ENCODE measurements at regions not wholly inside any gene's neighbourhood (a gene's known extent, or its start where the extent isn't known, plus 50 kb on each side); places are given as distances from the start of the nearest gene placed in this dataset.

- Histone ChIP-seq H4K8ac (ENCODE audit: extremely low read depth, insufficient read depth, low read length) (no peak overlapping the region), H2AFZ (ENCODE audit: low read length) (no peak overlapping the region), H2BK20ac (ENCODE audit: low read length) (no peak overlapping the region), H3K79me1 (ENCODE audit: low read depth, low read length) (no peaks in the 10 kb centered on the region), H3K56ac (replicated peaks; ENCODE audit: insufficient read length, low read depth, low read length) (no peak overlapping the region), H4K20me1 (replicated peaks in 1 of 2; ENCODE audit: control insufficient read depth in 1 of 2, insufficient read depth in 2 of 2, low read length in 2 of 2) (no peaks in the 10 kb centered on the region), H3K9ac (replicated peaks in 1 of 4; ENCODE audit: extremely low read depth in 1 of 4, low read depth in 3 of 4, low read length in 3 of 4) (no peak overlapping the region), H4K5ac (ENCODE audit: insufficient read length, low read depth, low read length) (no peak overlapping the region), H3K4me3 (ENCODE audit: extremely low read depth in 1 of 4, insufficient read depth in 2 of 4, low read depth in 3 of 4, low read length in 4 of 4) (no peak overlapping the region), H3K18ac (ENCODE audit: extremely low read depth, low read length) (no peak overlapping the region), H2BK12ac (ENCODE audit: low read depth, low read length) (no peak overlapping the region), H2BK120ac (replicated peaks; ENCODE audit: low read depth, low read length) (no peak overlapping the region), H3K27ac (ENCODE audit: low read depth, low read length) (no peak overlapping the region), H3K4me2 (ENCODE audit: insufficient read depth in 1 of 2, low read depth in 2 of 2, low read length in 2 of 2) (no peak overlapping the region), H3K9me3 (ENCODE audit: insufficient read depth in 2 of 2, low read depth in 1 of 2, low read length in 1 of 2) (no peaks in the 10 kb centered on the region), H2BK5ac (ENCODE audit: low read depth, low read length) (no peak overlapping the region), H3K36me3 (ENCODE audit: control insufficient read depth in 2 of 4, insufficient read depth in 4 of 4, low read length in 3 of 4) (no peaks in the 10 kb centered on the region), H3K23me2 (ENCODE audit: low read depth, low read length) (no peaks in the 10 kb centered on the region; the same call in 1 of the 2 replicates), H4K91ac (replicated peaks; ENCODE audit: insufficient read length, low read length) (no peak overlapping the region), H3K23ac (ENCODE audit: insufficient read length) (no peak overlapping the region), H3K14ac (ENCODE audit: insufficient read length) (no peak overlapping the region), H3K4me1 (replicated peaks in 1 of 4; ENCODE audit: control insufficient read depth in 3 of 4, insufficient read depth in 4 of 4, low read length in 3 of 4) (no peaks in the 10 kb centered on the region), H2AK5ac (ENCODE audit: low read depth, low read length) (no peak overlapping the region), H3K27me3 (replicated peaks in 1 of 4; ENCODE audit: control insufficient read depth in 3 of 4, extremely low read depth in 1 of 4, insufficient read depth in 3 of 4, low read length in 3 of 4) (no peaks in the 10 kb centered on the region), H2BK15ac (ENCODE audit: low read length) (no peak overlapping the region), H3K79me2 (ENCODE audit: control insufficient read depth in 1 of 2, insufficient read depth in 2 of 2, low read length in 2 of 2) (no peaks in the 10 kb centered on the region), H3K4ac (replicated peaks; ENCODE audit: insufficient read length, low read depth, low read length) (no peak overlapping the region)
- 91% methylated on average over 3 of the region's 3 CpGs; no CpG with 5 or more reads in 1 of the 2 experiments for WGBS, 2 experiments (ENCODE audit: extremely low coverage in 1 of 2, insufficient coverage in 1 of 2, insufficient read length in 1 of 2, insufficient replicate concordance in 2 of 2, low coverage in 1 of 2, low lambda C conversion rate in 2 of 2, missing lambda C conversion rate in 1 of 2)
- FAIRE-seq = no peak
- POLR2A ChIA-PET (ENCODE audit: partially characterized antibody) = no interaction called here
- DNase-seq (ENCODE audit: low read depth in 1 of 2, low spot score in 2 of 2) = no peak
- CTCF ChIA-PET (ENCODE audit: partially characterized antibody) = interaction anchor here (1.2 to 1.3 kb wide), 2 partner anchors 12 to 82 kb away, joined by 3 read pairs; partner anchors contain the start of gene ADRA2A
- TF ChIP-seq HDAC6 (IDR thresholded peaks at IDR 0.05; ENCODE audit: low read depth, low read length) = no peak
- TF ChIP-seq KDM1A (IDR thresholded peaks at IDR 0.05; ENCODE audit: borderline replicate concordance, low read length) = no peak
- TF ChIP-seq BACH1 (IDR thresholded peaks at IDR 0.05; ENCODE audit: low read length) = no peak
- no peak for TF ChIP-seq PHF8 (conservative IDR thresholded peaks at IDR 0.05; ENCODE audit: low read depth, low read length)
- TF ChIP-seq ZNF274 (IDR thresholded peaks at IDR 0.05; ENCODE audit: borderline replicate concordance, extremely low read depth, low read length) = no peak
- TF ChIP-seq RFX5 (IDR thresholded peaks at IDR 0.05; ENCODE audit: borderline replicate concordance, low read depth, low read length) = no peak
- no peak for TF ChIP-seq RNF2 (IDR thresholded peaks at IDR 0.05; ENCODE audit: borderline replicate concordance, low read depth, low read length, missing control alignments, poor library complexity, severe bottlenecking)
- no peak for TF ChIP-seq SRF (IDR thresholded peaks at IDR 0.05; ENCODE audit: low read depth, low read length)
- TF ChIP-seq NANOG (IDR thresholded peaks at IDR 0.05; ENCODE audit: insufficient read depth, low read depth, low read length, poor library complexity, severe bottlenecking) = no peak
- no peak for TF ChIP-seq ATF3 (IDR thresholded peaks at IDR 0.05; ENCODE audit: insufficient read depth, low read depth, low read length)
- TF ChIP-seq SIRT6 (IDR thresholded peaks at IDR 0.05; ENCODE audit: low read length) = no peak
- TF ChIP-seq RAD21 (IDR thresholded peaks at IDR 0.05 in 1 of 2, conservative IDR thresholded peaks at IDR 0.05 in 1 of 2; ENCODE audit: low read depth in 2 of 2, low read length in 2 of 2) = no peak
- TF ChIP-seq SIN3A (conservative IDR thresholded peaks at IDR 0.05 in 1 of 2, IDR thresholded peaks at IDR 0.05 in 1 of 2; ENCODE audit: low read depth in 1 of 2, low read length in 2 of 2) = no peak
Measured at GRCh38 chr10:111158595-111158994, 81.8 kb downstream of the ADRA2A start.

Data from H1 (cell line).